ENCODE measurements at regions not wholly inside any gene's neighbourhood (a gene's known extent, or its start where the extent isn't known, plus 50 kb on each side); places are given as distances from the start of the nearest gene placed in this dataset.
A peak's percentile ranks its signal among the peaks of the same experiment; 100 is the strongest.

DNA sequence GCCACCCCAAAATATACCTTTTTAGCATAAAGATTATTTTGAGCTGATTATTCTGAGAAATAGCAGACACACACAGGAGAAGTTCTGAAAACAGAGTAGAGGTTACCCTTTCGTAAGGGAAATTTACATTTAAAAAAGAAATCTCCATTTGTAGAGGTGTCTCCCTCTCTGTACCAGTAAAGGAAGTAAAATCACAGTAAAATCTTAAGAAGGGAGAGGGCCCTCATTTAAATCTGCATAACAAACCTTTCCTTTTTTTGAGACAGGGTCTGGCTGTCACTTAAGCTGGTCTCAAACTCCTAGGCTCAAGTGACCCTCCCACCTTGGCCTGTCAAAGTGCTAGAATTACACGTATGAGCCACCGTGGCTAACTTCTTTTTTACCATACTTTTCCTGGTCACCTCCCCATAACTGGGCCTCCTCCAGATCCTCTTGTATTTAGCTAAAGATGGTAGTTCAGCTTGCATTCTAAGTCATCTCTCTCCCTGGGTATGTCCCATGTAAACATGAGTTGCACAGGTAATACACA is 92.2 kb upstream of the INTU start:
- DNase-seq = no peak

DNA sequence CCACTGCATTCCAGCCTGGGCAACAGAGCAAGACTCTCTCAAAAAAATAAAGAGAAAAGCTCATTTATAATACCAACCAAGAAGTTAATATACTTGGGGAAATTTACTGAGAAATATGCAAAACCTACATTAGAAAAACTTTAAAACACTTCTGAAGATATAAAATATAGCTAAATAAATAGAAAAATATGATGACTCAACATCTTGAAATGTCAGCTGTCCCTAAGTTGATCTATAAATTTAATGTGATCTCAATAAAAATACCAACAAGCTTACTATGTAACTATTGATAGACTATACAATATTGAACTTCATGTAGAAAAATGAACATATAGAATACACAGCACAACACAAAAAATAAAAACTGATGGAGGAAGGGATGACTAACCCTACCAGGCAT is 87.5 kb upstream of the INTU start:
- no peak for DNase-seq

DNA sequence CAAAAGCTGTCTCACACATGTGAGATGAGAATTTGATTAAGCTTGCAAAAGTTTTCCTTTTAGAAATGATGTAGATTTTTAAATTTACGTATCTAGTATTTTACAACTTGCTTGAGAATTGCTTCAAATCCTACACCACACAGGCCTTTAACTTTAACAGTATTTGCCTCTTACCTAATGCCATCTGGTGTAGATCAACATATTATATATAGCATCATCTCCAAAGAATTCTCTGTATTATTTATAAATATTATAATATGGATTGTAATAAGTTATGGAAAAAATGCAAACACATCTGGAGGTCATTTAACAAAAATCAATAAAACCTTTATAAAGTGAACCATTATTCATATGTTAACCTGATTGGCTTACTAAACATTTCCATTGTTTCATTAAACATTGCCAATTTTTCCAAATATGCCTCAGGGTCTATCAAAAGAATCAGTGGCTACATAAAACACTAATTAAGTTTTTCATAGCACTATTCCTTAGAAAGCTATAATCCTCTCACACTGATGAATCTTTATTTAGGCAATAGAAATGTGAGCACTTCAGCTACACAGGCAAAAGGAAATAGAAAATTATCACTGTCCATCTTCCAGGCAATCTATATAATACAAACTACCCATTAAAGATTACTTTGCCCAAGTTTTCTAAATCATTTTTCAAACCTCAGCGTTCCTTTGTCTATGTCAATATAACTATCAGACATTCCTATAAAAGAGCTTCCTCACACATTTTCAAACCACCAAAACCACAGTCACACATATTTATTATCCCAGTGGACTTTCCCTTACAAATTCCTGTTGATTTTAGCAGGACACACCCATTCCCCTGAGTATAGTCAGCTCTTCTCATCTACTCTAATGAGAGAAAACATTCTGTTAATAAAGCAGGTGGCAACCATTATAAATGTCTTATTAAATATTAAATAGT is 83.5 kb upstream of the INTU start:
- no peak for DNase-seq

DNA sequence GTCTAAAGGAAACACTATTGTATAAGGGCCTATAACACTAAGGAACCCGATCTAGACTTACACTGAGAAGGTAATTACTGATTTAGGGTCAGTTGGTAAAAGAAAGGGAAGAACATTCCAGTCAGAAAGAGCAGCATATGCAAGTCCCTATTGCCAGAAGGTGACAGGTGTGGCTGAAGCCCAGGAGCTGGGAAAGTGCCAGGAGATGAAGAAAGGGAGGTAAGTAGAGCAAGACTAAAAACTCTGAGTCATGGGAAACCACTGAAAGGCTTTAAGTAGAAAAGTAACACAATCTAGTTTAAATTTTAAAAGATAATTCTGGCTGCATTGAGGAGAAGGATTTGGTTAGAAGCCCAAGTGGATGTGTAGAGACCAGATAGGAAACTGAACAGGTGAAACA is 77.7 kb upstream of the INTU start:
- DNase-seq = no peak

DNA sequence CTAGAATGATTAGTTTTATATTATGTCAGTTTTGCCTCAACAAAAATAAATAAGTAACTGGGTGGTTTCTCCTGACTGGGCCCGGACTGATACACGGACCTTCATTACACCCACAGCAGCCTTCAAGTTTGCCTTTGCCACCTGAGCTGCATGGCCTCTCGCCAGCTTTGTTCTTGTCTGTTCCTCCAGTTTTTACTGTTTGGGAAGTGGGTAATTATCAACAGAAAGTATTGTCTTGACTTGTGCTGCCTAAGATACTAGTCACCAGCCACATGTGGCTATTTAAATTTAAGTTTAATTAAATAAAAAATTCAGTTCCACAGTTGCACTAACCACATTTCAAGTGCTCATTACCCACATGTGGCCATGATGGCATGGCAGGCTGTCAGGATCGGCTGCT is 74.7 kb upstream of the INTU start:
- no peak for DNase-seq

DNA sequence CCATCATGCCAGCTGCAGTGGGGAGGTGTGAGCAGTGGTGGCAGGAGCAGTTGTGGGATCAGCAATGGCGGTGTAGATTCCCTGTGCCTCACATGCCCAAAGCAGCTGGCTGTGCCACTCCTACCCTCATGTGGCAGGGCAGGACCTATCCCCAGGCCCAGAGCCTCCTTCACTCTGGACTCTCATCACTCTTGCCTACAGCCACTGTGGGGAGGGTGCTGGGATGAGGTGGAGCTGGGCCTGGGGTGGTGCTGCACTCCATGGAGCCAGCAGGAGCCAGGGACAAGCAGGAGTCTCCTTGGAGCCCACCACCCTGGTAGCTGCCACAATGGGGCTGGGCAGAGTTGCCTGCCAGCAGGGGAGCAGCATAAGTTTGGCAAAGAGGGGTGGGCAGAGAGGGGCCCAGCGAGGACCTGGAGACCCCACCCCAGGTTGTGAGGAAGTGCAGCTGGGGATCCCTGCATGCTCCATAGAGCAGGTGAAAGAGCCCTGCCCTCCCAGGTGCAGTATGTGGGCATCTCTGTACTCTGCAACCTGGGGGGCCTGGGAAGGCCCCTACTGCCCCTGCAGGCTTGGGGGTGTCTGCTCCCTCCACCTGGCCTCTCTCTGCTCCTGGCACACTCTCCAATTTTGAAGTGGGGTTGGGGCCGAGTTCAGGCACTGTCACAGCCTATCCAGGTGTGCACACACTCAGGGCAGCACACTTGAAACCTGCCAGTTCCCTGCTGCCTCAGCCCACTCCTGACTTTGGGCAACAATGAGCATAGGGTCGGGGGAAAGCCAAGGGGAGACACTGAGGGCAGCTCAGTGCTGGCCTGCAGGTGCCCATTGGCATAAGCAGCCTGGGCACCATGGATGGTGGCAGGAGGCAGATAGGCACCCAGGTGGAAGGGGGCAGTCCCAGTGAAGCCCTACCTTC is 74.0 kb upstream of the INTU start:
- no peak for DNase-seq

DNA sequence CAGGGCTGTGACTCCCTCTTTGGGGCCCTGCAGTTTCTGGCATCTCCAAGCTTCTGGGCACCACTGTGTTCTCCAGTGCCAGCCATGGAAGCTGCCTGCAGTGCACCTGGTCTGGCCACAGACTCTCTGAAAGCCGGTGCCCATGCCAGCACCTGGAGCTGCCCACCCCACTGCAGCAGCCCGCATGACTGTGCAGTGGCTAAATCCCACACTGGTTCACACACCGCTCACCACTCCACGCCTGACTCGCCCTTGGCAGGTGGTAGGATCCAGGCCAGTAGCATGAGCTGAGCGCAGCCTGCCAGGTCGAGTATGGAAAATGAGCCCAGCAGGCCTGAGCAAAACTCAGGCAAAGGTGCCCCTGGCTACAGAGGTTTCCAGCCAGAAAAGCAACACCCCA is 72.8 kb upstream of the INTU start:
- DNase-seq = no peak

DNA sequence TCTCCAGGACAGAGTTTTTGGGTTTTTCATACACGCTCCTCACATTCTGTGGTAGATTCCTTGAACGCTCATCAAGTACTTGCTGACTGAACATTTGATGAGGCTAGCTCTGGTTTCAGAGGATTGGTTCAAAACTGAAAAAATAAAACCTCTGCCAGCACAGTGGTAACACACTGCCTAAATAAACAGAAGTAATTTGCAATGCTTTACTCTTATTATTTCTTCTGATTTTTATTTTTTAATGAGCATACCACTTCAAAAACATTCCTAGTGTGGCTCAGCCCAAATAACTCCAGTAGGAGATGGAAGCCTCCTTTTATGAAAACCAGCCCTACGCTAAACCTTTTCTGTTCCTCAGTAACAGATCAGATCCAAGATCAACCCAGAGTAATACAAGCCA is 72.0 kb upstream of the INTU start:
- DNase-seq = no peak

DNA sequence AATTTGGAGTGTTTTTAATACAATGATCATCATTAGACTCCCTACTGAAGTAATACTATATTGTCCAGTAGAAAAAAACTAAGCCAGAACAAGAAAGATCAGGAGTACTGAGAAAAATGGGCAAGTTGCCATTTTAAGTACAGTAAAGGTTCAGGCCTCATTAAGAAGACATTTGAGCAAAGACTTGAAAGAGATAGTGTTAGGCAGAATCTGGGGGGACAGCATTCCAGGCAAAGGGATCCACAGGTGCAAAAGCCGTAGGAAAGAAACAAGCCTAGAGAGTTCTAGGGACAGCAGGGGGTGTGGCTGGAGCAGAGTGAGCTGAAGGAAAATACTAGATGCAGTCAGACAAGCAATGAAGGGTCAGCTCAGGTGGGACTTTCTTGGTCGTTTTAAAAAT is 58.1 kb upstream of the INTU start:
- DNase-seq = no peak

DNA sequence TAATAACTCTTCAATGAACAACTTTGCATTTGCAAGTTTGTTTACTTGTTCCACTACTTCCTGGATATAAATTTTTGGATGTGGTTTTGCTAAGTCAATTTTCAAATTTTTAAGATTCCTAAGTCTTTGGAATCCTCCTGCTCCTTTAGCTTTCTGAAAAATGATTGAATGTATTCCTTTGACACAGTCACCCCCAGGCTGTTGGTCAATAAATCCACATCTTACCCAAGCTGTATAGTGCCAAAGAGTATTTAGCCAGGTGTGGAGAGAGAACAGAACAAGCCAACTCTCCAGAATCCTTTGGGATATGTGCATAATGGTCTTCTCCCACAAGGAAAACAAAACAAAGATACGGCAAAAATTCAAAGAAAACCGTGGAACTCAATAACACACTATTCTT is 56.9 kb upstream of the INTU start:
- DNase-seq = peak; percentile 7

DNA sequence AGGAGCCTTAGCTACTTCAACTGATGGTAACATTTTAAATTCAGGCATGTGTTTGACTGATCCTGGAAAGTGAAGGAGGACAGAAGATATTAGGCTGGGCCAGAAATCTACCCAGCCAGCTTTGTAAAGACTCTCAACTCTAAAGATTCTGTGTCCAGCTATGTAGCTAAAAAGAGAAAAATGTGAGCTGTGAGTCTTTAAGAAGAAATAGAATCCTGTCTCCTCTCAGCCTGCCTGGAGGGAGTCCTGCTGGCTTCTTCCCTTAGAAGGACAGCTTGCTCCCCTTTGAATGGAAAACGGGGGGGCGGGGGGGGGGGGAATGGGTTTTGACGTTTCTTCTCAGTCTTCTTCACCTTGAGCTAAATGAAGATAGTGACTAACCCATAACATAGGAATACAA is 54.3 kb upstream of the INTU start:
- DNase-seq = no peak

DNA sequence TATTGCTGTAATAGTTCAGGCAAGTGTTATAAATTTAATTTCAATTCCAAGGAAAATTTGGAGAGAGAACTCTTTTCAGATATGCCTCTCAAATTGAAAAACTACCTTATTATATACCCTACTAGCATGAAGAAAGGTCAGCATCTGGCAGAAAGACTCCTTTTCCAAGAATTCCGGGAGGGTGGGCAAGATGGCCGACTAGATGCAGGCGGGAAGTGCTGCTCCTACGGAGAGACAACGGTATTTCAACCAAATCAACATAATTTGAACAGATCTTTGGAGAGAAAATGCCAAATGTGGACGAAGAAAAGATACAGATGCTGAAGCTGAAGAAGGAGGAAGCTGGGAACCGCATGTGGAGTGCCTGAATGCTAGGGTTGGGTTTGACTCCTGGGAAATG is 53.8 kb upstream of the INTU start:
- DNase-seq = no peak

DNA sequence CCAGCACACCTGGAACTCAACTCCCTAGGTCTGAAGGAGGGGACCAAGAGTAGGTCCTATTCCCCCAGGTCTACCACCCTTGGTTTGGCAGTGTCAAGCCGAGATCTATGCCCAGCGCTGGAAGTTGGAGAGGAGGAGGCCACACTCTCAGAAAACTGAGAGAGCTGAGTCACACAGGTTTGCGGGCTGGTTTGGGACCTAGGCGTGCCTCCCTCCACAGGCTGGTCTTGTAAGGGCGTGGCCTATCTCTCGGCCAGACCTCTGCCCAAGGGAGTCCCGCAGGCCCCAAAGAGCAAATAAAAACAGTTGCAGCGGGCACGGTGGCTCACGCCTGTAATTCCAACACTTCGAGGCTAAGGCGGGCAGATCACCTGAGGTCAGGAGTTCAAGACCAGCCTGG is 52.9 kb upstream of the INTU start:
- no peak for DNase-seq

DNA sequence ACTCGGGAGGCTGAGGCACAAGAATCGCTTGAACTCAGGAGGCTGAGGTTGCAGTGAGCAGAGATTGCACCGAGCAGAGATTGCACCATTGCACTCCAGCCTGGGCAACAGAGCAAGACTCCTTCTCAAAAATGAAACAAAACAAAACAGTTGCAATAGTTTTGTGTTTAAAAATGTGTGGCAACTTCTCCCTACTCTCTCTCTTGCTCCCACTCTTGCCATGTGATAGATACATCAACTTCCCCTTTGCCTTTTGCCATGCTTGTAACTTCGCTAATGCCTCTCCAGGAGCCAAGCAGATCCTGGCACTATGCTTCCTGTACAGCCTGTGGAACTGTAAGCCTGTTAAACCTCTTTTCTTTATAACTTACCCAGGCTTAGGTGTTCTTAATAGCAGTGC is 52.5 kb upstream of the INTU start:
- no peak for DNase-seq

DNA sequence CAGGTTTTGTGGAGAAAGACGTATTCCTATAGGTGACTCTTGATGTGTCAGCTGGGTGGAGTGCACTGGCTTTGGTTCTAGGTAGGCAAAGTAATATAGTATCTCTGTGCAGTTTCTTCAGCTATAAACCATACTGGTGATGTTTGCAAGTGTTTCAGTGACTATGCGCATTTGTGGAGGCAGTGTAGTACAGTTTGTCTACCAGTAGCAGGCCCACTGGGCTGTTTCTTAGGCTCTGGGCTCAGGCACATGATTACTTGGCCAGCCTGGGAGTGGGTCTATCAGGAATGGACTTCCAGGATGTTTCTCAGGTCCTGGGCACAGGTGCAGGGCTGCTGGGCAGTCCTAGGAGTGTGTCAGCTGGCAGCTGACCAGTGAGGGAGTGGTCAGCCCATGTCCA is 51.9 kb upstream of the INTU start:
- no peak for DNase-seq
